Osteocyte (in vitro differentiated cells): ENCODE measurements at regions not wholly inside any gene's neighbourhood (a gene's known extent, or its start where the extent isn't known, plus 50 kb on each side); places are given as distances from the start of the nearest gene placed in this dataset.
A peak's percentile ranks its signal among the peaks of the same experiment; 100 is the strongest.

ENCODE experiments used
- DNase-seq: peaks from one replicate; pipeline ENCODE4 v3.0.0; 2021; ENCODE audit warnings: mixed read lengths; ENCODE audit not compliant: unreplicated experiment; ENCODE audit errors: extremely low spot score
- H3K27ac Mint-ChIP-seq: one replicate; pipeline ENCODE4 v1.8.0; 2021; ENCODE audit warnings: mild to moderate bottlenecking, mixed read lengths; ENCODE audit not compliant: unreplicated experiment
- H3K27me3 Mint-ChIP-seq: one replicate; pipeline ENCODE4 v1.8.0; 2021; ENCODE audit warnings: mixed read lengths; ENCODE audit not compliant: unreplicated experiment
- H3K36me3 Mint-ChIP-seq: one replicate; pipeline ENCODE4 v1.8.0; 2021; ENCODE audit warnings: mixed read lengths; ENCODE audit not compliant: unreplicated experiment
- H3K4me1 Mint-ChIP-seq: one replicate; pipeline ENCODE4 v1.8.0; 2021; ENCODE audit warnings: mixed read lengths; ENCODE audit not compliant: unreplicated experiment
- H3K4me3 Mint-ChIP-seq: one replicate; pipeline ENCODE4 v1.8.0; 2021; ENCODE audit warnings: mild to moderate bottlenecking, moderate library complexity, mixed read lengths; ENCODE audit not compliant: unreplicated experiment
- H3K9me3 Mint-ChIP-seq: one replicate; pipeline ENCODE4 v1.8.0; 2021; ENCODE audit warnings: mixed read lengths; ENCODE audit not compliant: unreplicated experiment
- TF ChIP-seq, protein P1 (sequence below): fragments of 200-600 bp; sonication (generic); IDR thresholded peaks from 2 replicates; pipeline ENCODE4 v1.5.0; 2021; ENCODE audit warnings: antibody characterized with exemption, mild to moderate bottlenecking, moderate library complexity

DNA sequence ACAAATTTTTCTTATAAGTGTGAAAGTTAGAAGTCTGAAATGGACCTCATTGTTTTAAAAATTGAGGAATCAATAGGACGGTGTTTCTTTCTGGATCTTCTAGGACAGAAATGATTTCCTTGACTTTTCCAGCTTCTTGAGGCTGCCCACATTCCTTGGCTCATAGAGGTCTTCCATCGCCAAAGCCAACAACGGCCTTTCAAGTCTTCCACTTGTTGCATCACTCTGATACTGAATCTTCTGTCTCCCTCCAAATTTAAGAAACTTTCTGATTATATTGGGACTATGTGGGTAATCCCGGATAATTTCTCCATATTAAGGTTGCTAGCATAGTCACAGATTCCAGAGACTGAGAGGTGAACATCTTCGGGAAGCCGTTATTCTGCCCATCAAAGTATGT, 595.4 kb upstream of the ADAMTS5 start:
- no peak overlapping the region for H3K4me3 Mint-ChIP-seq
- H3K4me1 Mint-ChIP-seq, result peaks cover 36% of the 10 kb centered on the region
- H3K36me3 Mint-ChIP-seq, result no peaks in the 10 kb centered on the region
- no peak overlapping the region for H3K27ac Mint-ChIP-seq
- TF ChIP-seq, protein P1, sequence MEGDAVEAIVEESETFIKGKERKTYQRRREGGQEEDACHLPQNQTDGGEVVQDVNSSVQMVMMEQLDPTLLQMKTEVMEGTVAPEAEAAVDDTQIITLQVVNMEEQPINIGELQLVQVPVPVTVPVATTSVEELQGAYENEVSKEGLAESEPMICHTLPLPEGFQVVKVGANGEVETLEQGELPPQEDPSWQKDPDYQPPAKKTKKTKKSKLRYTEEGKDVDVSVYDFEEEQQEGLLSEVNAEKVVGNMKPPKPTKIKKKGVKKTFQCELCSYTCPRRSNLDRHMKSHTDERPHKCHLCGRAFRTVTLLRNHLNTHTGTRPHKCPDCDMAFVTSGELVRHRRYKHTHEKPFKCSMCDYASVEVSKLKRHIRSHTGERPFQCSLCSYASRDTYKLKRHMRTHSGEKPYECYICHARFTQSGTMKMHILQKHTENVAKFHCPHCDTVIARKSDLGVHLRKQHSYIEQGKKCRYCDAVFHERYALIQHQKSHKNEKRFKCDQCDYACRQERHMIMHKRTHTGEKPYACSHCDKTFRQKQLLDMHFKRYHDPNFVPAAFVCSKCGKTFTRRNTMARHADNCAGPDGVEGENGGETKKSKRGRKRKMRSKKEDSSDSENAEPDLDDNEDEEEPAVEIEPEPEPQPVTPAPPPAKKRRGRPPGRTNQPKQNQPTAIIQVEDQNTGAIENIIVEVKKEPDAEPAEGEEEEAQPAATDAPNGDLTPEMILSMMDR, result no peak
- no peaks in the 10 kb centered on the region for H3K27me3 Mint-ChIP-seq
- no peak for DNase-seq
- peaks cover 7% of the 10 kb centered on the region for H3K9me3 Mint-ChIP-seq

DNA sequence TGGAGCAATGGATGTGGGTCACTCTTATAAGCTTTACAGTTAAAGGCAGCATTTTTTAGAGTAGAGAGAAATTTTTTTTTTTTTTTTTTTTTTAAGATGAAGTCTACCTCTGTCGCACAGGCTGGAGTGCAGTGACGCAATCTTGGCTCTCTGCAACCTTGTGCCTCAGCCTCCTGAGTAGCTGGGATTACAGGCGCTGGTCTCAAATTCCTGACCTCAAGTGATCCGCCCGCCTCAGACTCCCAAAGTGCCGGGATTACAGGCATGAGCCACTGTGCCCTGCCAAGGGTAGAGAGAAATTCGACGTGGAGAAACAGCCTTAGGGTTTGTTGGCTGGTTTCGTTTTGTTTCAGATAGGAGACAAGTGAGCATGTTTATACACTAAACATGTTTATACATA, 594.2 kb upstream of the ADAMTS5 start:
- H3K4me1 Mint-ChIP-seq, result peaks cover 29% of the 10 kb centered on the region
- peaks cover 1% of the 10 kb centered on the region for H3K36me3 Mint-ChIP-seq
- H3K27me3 Mint-ChIP-seq, result no peaks in the 10 kb centered on the region
- DNase-seq, result no peak
- TF ChIP-seq, protein P1, result no peak
- peaks cover 5% of the 10 kb centered on the region for H3K9me3 Mint-ChIP-seq
- no peak overlapping the region for H3K27ac Mint-ChIP-seq
- H3K4me3 Mint-ChIP-seq, result no peak overlapping the region

DNA sequence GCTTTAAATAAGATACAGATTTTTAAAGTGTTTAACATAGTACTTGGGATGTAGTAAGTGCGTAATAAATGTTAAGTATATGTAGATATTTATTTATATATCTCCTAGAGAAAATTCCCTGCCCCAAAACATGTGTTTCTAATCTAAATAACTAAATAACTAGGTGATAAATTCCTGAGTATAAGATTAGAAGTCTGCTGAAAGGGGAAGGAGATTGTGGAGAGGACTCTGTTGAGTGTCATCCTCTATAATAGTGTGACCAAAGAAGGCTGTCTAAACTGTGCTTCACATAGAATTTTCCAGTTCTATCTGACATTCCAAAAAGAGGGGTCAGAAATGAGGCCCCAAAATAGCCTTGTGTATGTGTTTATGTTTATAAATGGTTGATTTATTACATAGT, 590.5 kb upstream of the ADAMTS5 start:
- H3K27me3 Mint-ChIP-seq, result no peaks in the 10 kb centered on the region
- no peak for DNase-seq
- TF ChIP-seq, protein P1, result no peak
- peaks cover 15% of the 10 kb centered on the region for H3K36me3 Mint-ChIP-seq
- H3K27ac Mint-ChIP-seq, result no peak overlapping the region
- no peak overlapping the region for H3K4me3 Mint-ChIP-seq
- H3K9me3 Mint-ChIP-seq, result peaks cover 21% of the 10 kb centered on the region
- H3K4me1 Mint-ChIP-seq, result peaks cover 8% of the 10 kb centered on the region

DNA sequence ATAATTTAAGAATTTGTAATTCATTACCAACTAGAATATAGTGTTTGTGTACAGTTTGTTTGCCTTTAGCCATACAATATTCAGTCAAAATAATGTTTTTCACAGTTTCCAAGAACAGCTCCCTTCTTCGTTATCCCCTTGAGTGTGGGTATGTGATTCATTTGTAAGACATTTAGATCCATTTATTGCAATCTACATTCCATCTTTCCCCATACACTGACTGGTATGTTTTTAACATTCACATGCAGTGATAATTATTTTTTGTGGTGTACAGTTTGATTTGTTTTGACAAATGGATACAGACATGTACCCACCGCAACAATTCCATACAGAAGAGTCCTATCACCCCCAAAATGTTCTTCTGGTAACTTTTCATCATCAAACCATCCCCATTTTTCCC, 589.1 kb upstream of the ADAMTS5 start:
- Mint-ChIP-seq H3K4me1 (peaks cover 6% of the 10 kb centered on the region), H3K27me3 (no peaks in the 10 kb centered on the region), H3K4me3 (no peak overlapping the region), H3K36me3 (peaks cover 15% of the 10 kb centered on the region), H3K9me3 (peaks cover 26% of the 10 kb centered on the region), H3K27ac (peak overlapping the region; percentile 58)
- TF ChIP-seq, protein P1, result no peak
- DNase-seq, result no peak

DNA sequence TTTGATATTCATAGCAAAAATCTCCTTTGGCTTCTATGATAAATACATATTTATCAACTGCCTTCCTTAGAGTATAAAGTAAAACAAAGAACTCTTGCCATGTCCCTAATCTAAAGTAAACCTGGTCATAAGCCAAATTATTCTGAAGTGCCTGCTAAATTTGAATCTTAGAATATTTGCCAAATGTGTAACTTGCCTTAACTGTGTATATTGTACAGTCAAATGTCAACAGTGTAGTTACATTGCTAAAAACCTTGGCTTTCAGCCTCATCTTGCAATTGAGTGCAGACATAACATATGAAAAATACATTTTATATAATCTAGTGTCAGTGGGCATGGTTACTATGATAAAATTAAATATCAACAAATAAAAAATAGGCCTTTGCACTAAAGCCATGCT, 583.4 kb upstream of the ADAMTS5 start:
- DNase-seq, result no peak
- Mint-ChIP-seq H3K27me3 (no peaks in the 10 kb centered on the region), H3K4me1 (peaks cover 17% of the 10 kb centered on the region), H3K27ac (no peak overlapping the region), H3K4me3 (no peak overlapping the region), H3K9me3 (peaks cover 19% of the 10 kb centered on the region), H3K36me3 (peaks cover 8% of the 10 kb centered on the region)
- TF ChIP-seq, protein P1, result no peak
